ENCODE measurements at regions not wholly inside any gene's neighbourhood (a gene's known extent, or its start where the extent isn't known, plus 50 kb on each side); places are given as distances from the start of the nearest gene placed in this dataset.

GRCh38 chr12:74914378-74914777, 295.3 kb downstream of the KCNC2 start:
- no peak overlapping the region for H3K27ac Mint-ChIP-seq
- no peaks in the 10 kb centered on the region for H3K36me3 Mint-ChIP-seq (ENCODE audit: low read depth)
- no peaks in the 10 kb centered on the region for H3K9me3 Mint-ChIP-seq
- no peaks in the 10 kb centered on the region for H3K27me3 Mint-ChIP-seq
- CTCF ChIA-PET, result no interaction called here
- TF ChIP-seq CTCF (IDR thresholded peaks at IDR 0.05), result no peak
- no peak overlapping the region for H3K4me3 Mint-ChIP-seq
- ATAC-seq (no peak), DNase-seq (no peak)
- intact Hi-C loops (cut with micrococcal nuclease), result no loop called here
- POLR2A ChIA-PET, result no interaction called here
- no peaks in the 10 kb centered on the region for H3K4me1 Mint-ChIP-seq (ENCODE audit: low read depth)

GRCh38 chr12:74915718-74916117, 293.9 kb downstream of the KCNC2 start:
- ChIA-PET POLR2A (no interaction called here), CTCF (no interaction called here)
- Mint-ChIP-seq H3K9me3 (no peaks in the 10 kb centered on the region), H3K27ac (no peak overlapping the region), H3K4me3 (no peak overlapping the region), H3K4me1 (ENCODE audit: low read depth) (no peaks in the 10 kb centered on the region), H3K36me3 (ENCODE audit: low read depth) (no peaks in the 10 kb centered on the region), H3K27me3 (no peaks in the 10 kb centered on the region)
- ATAC-seq (no peak), DNase-seq (no peak)
- TF ChIP-seq CTCF (IDR thresholded peaks at IDR 0.05), result no peak
- intact Hi-C loops (cut with micrococcal nuclease), result no loop called here

GRCh38 chr12:74917743-74918142, 291.9 kb downstream of the KCNC2 start:
- H3K27ac Mint-ChIP-seq, result no peak overlapping the region
- ATAC-seq (no peak), DNase-seq (no peak)
- no peak for TF ChIP-seq CTCF (IDR thresholded peaks at IDR 0.05)
- no peaks in the 10 kb centered on the region for H3K27me3 Mint-ChIP-seq
- no peaks in the 10 kb centered on the region for H3K4me1 Mint-ChIP-seq (ENCODE audit: low read depth)
- CTCF ChIA-PET, result interaction anchor here (1.6 kb wide), 1 partner anchor 29 kb away, joined by 3 read pairs; no protein-coding TSS in a partner anchor
- POLR2A ChIA-PET, result no interaction called here
- H3K4me3 Mint-ChIP-seq, result no peak overlapping the region
- no peaks in the 10 kb centered on the region for H3K9me3 Mint-ChIP-seq
- no peaks in the 10 kb centered on the region for H3K36me3 Mint-ChIP-seq (ENCODE audit: low read depth)
- intact Hi-C loops (cut with micrococcal nuclease), result no loop called here

- Mint-ChIP-seq H3K4me3 (no peak overlapping the region), H3K4me1 (ENCODE audit: low read depth) (no peaks in the 10 kb centered on the region)
Observed at GRCh38 chr12:74918291-74918690, 291.3 kb downstream of the KCNC2 start.

GRCh38 chr12:74922117-74922516, 287.5 kb downstream of the KCNC2 start:
- no peak for DNase-seq
- Mint-ChIP-seq H3K4me1 (ENCODE audit: low read depth) (no peaks in the 10 kb centered on the region), H3K9me3 (peaks cover 10% of the 10 kb centered on the region), H3K4me3 (no peak overlapping the region), H3K36me3 (ENCODE audit: low read depth) (peaks cover 2% of the 10 kb centered on the region), H3K27ac (no peak overlapping the region), H3K27me3 (no peaks in the 10 kb centered on the region)
- ATAC-seq, result no peak
- TF ChIP-seq CTCF (IDR thresholded peaks at IDR 0.05), result no peak
- ChIA-PET CTCF (no interaction called here), POLR2A (no interaction called here)
- intact Hi-C loops (cut with micrococcal nuclease), result no loop called here

More at GRCh38 chr12:74918291-74918690, 291.3 kb downstream of the KCNC2 start:
- intact Hi-C loops (cut with micrococcal nuclease), result no loop called here
- TF ChIP-seq CTCF (IDR thresholded peaks at IDR 0.05), result no peak
- ATAC-seq (no peak), DNase-seq (no peak)
- Mint-ChIP-seq H3K9me3 (peaks cover 3% of the 10 kb centered on the region), H3K36me3 (ENCODE audit: low read depth) (no peaks in the 10 kb centered on the region), H3K27ac (no peak overlapping the region), H3K27me3 (no peaks in the 10 kb centered on the region)
- POLR2A ChIA-PET, result no interaction called here
- CTCF ChIA-PET, result no interaction called here

Data from activated CD8-positive, alpha-beta T cell treated with anti-CD3 and anti-CD28 coated beads for 36 hours (primary cell).